DMS53 treated with DMSO at 0.1 percent for 48 hours (cell line): ENCODE measurements at regions not wholly inside any gene's neighbourhood (a gene's known extent, or its start where the extent isn't known, plus 50 kb on each side); places are given as distances from the start of the nearest gene placed in this dataset.

Experiments used
- DNase-seq: peaks from one replicate; lab custom pipeline; 2025; ENCODE audit not compliant: unreplicated experiment; lab: John Stamatoyannopoulos, UW

GRCh38 chr9:108656566-108656965, 199.2 kb downstream of the ACTL7B start:
- DNase-seq = no peak

GRCh38 chr9:108655818-108656217, 200.0 kb downstream of the ACTL7B start:
- no peak for DNase-seq

GRCh38 chr9:108654566-108654965, 201.2 kb downstream of the ACTL7B start:
- DNase-seq = no peak

GRCh38 chr9:108652851-108653250, 202.9 kb downstream of the ACTL7B start:
- DNase-seq = no peak

GRCh38 chr9:108650826-108651225, 205.0 kb downstream of the ACTL7B start:
- DNase-seq = no peak

GRCh38 chr9:108645520-108645919, 210.3 kb downstream of the ACTL7B start:
- no peak for DNase-seq

GRCh38 chr9:108643731-108644510, 211.9 kb downstream of the ACTL7B start:
- no peak for DNase-seq

- no peak for DNase-seq
Measured at GRCh38 chr9:108642871-108643270, 212.9 kb downstream of the ACTL7B start.

- DNase-seq = no peak
Measured at GRCh38 chr9:108640230-108640629, 215.6 kb downstream of the ACTL7B start.

- DNase-seq = no peak
Measured at GRCh38 chr9:108639696-108640095, 216.1 kb downstream of the ACTL7B start.

GRCh38 chr9:108639091-108639490, 216.7 kb downstream of the ACTL7B start:
- no peak for DNase-seq

- no peak for DNase-seq
Measured at GRCh38 chr9:108637340-108637739, 218.4 kb downstream of the ACTL7B start.

- no peak for DNase-seq
Measured at GRCh38 chr9:108636013-108636412, 219.8 kb downstream of the ACTL7B start.

GRCh38 chr9:108634672-108635462, 220.9 kb downstream of the ACTL7B start:
- DNase-seq = no peak

GRCh38 chr9:108634204-108634603, 221.6 kb downstream of the ACTL7B start:
- peak; percentile 3 for DNase-seq

- DNase-seq = no peak
Measured at GRCh38 chr9:108631496-108632285, 224.1 kb downstream of the ACTL7B start.

GRCh38 chr9:108628316-108628715, 227.5 kb downstream of the ACTL7B start:
- DNase-seq = no peak

GRCh38 chr9:108626743-108627142, 229.0 kb downstream of the ACTL7B start:
- no peak for DNase-seq

- DNase-seq = no peak
Measured at GRCh38 chr9:108621991-108622855, 233.6 kb downstream of the ACTL7B start.

- no peak for DNase-seq
Measured at GRCh38 chr9:108620767-108621166, 235.0 kb downstream of the ACTL7B start.
